H9 (cell line): ENCODE measurements at regions not wholly inside any gene's neighbourhood (a gene's known extent, or its start where the extent isn't known, plus 50 kb on each side); places are given as distances from the start of the nearest gene placed in this dataset.

Experiments
- DNase-seq: peaks from one replicate; pipeline ENCODE4 v3.0.0-alpha.2; 2017
- H2AFZ ChIP-seq: one replicate; pipeline ENCODE4 v1.6.1; 2013; ENCODE audit warnings: mild to moderate bottlenecking, low read length, control low read depth, moderate library complexity
- H2AK5ac ChIP-seq: 2 replicates; pipeline ENCODE4 v1.6.1; 2013; ENCODE audit warnings: low read length, control low read depth, mixed read lengths; ENCODE audit not compliant: insufficient read length
- H2BK120ac ChIP-seq: one replicate; pipeline ENCODE4 v1.6.1; 2013; ENCODE audit warnings: low read depth, mild to moderate bottlenecking, low read length, control low read depth, inconsistent platforms; ENCODE audit not compliant: poor library complexity, severe bottlenecking
- H2BK12ac ChIP-seq: 2 replicates; pipeline ENCODE4 v1.6.1; 2013; ENCODE audit warnings: low read length, control low read depth, mixed read lengths, low read depth; ENCODE audit not compliant: insufficient read length
- H2BK15ac ChIP-seq: 2 replicates; pipeline ENCODE4 v1.6.1; 2013; ENCODE audit warnings: low read depth, low read length, control low read depth
- H2BK20ac ChIP-seq: one replicate; pipeline ENCODE4 v1.6.1; 2013; ENCODE audit warnings: low read depth, mild to moderate bottlenecking, low read length, control low read depth, inconsistent platforms; ENCODE audit not compliant: poor library complexity, severe bottlenecking
- H2BK5ac ChIP-seq: 2 replicates; pipeline ENCODE4 v1.6.1; 2013; ENCODE audit warnings: low read length, control low read depth, mixed read lengths; ENCODE audit not compliant: insufficient read length
- H3K14ac ChIP-seq: 2 replicates; pipeline ENCODE4 v1.6.1; 2013; ENCODE audit warnings: low read length, control low read depth; ENCODE audit not compliant: insufficient read depth
- H3K18ac ChIP-seq: 2 replicates; pipeline ENCODE4 v1.6.1; 2013; ENCODE audit warnings: low read depth, mild to moderate bottlenecking, mixed read lengths, low read length, control low read depth; ENCODE audit not compliant: insufficient read length
- H3K23ac ChIP-seq: 2 replicates; pipeline ENCODE4 v1.6.1; 2013; ENCODE audit warnings: low read length, control low read depth, mixed read lengths, low read depth; ENCODE audit not compliant: insufficient read length
- H3K23me2 ChIP-seq: 2 replicates; pipeline ENCODE4 v1.6.1; 2013; ENCODE audit warnings: low read depth, mild to moderate bottlenecking, mixed read lengths, low read length, control low read depth; ENCODE audit not compliant: insufficient read length, poor library complexity, severe bottlenecking
- H3K27ac ChIP-seq: 2 replicates; pipeline ENCODE4 v1.5.1; 2013; ENCODE audit warnings: low read length, control low read depth, mixed read lengths, low read depth; ENCODE audit not compliant: insufficient read length
- H3K27me3 ChIP-seq: 2 replicates; pipeline ENCODE4 v1.6.1; 2013; ENCODE audit warnings: low read length, control low read depth, inconsistent platforms; ENCODE audit not compliant: insufficient read depth
- H3K4ac ChIP-seq: 2 replicates; pipeline ENCODE4 v1.6.1; 2013; ENCODE audit warnings: low read depth, mild to moderate bottlenecking, control low read depth, inconsistent platforms, low read length, moderate library complexity
- H3K4me1 ChIP-seq: 2 replicates; pipeline ENCODE4 v1.6.1; 2013; ENCODE audit warnings: low read length, control low read depth, inconsistent platforms; ENCODE audit not compliant: insufficient read depth
- H3K4me2 ChIP-seq: 2 replicates; pipeline ENCODE4 v1.6.1; 2013; ENCODE audit warnings: low read length, control low read depth, mixed read lengths; ENCODE audit not compliant: insufficient read length, insufficient read depth
- H3K56ac ChIP-seq: 2 replicates; pipeline ENCODE4 v1.6.1; 2013; ENCODE audit warnings: low read depth, mild to moderate bottlenecking, mixed read lengths, low read length, control low read depth; ENCODE audit not compliant: insufficient read length
- H3K79me1 ChIP-seq: 2 replicates; pipeline ENCODE4 v1.6.1; 2013; ENCODE audit warnings: low read depth, mild to moderate bottlenecking, moderate library complexity, low read length, control low read depth, inconsistent platforms; ENCODE audit not compliant: insufficient read depth, poor library complexity, severe bottlenecking
- H3K79me2 ChIP-seq: 2 replicates; pipeline ENCODE4 v1.6.1; 2013; ENCODE audit warnings: low read length, control low read depth, inconsistent platforms; ENCODE audit not compliant: insufficient read depth
- H3K9ac ChIP-seq: 2 replicates; pipeline ENCODE4 v1.6.1; 2013; ENCODE audit warnings: low read length, control low read depth, mixed read lengths; ENCODE audit not compliant: insufficient read length; ENCODE audit errors: extremely low read depth
- H3K9me3 ChIP-seq: one replicate; pipeline ENCODE4 v1.6.1; 2013; ENCODE audit warnings: low read depth, low read length, inconsistent platforms; ENCODE audit not compliant: control insufficient read depth
- H3T11ph ChIP-seq: one replicate; pipeline ENCODE4 v1.6.1; 2013; ENCODE audit warnings: mild to moderate bottlenecking, low read length, control low read depth, inconsistent platforms
- H4K20me1 ChIP-seq: one replicate; pipeline ENCODE4 v1.6.1; 2013; ENCODE audit not compliant: control insufficient read depth, insufficient read length, insufficient read depth
- H4K5ac ChIP-seq: 2 replicates; pipeline ENCODE4 v1.6.1; 2013; ENCODE audit warnings: low read depth, mild to moderate bottlenecking, mixed read lengths, low read length, control low read depth; ENCODE audit not compliant: insufficient read length
- H4K8ac ChIP-seq: replicated peaks from 2 replicates; pipeline ENCODE4 v1.6.1; 2013; ENCODE audit warnings: low read length, control low read depth, mixed read lengths, low read depth; ENCODE audit not compliant: insufficient read length
- H4K91ac ChIP-seq: 2 replicates; pipeline ENCODE4 v1.6.1; 2013; ENCODE audit warnings: low read depth, mild to moderate bottlenecking, moderate library complexity, mixed read lengths, low read length, control low read depth; ENCODE audit not compliant: insufficient read length
- H3K27ac Mint-ChIP-seq, 3 experiments: 2 replicates in 2 of 3; 3 replicates in 1 of 3; pipeline ENCODE4 v1.8.0; 2020 to 2021; ENCODE audit warnings: mixed read lengths in 3 of 3, mild to moderate bottlenecking in 1 of 3, moderate library complexity in 1 of 3
- H3K27me3 Mint-ChIP-seq: 2 replicates; pipeline ENCODE4 v1.8.0; 2021; ENCODE audit warnings: low read depth, mild to moderate bottlenecking, moderate library complexity, mixed read lengths
- H3K36me3 Mint-ChIP-seq, 3 experiments: 2 replicates in 2 of 3; 3 replicates in 1 of 3; pipeline ENCODE4 v1.8.0; 2020 to 2021; ENCODE audit warnings: low read depth in 3 of 3, mixed read lengths in 3 of 3; ENCODE audit not compliant: insufficient read depth in 1 of 3
- H3K4me1 Mint-ChIP-seq, 2 experiments: 2 replicates each; pipeline ENCODE4 v1.8.0; 2020; ENCODE audit warnings: mixed read lengths in 2 of 2
- H3K4me3 Mint-ChIP-seq, 2 experiments: 2 replicates in 1 of 2; 3 replicates in 1 of 2; pipeline ENCODE4 v1.8.0; 2020 to 2021; ENCODE audit warnings: mild to moderate bottlenecking in 2 of 2, mixed read lengths in 2 of 2, moderate library complexity in 1 of 2
- H3K9me3 Mint-ChIP-seq, 2 experiments: 2 replicates in 1 of 2; 3 replicates in 1 of 2; pipeline ENCODE4 v1.8.0; 2020; ENCODE audit warnings: mild to moderate bottlenecking in 2 of 2, mixed read lengths in 2 of 2, moderate library complexity in 1 of 2
- CTCF ChIP-seq: fragments of 200-600 bp; sonication (generic); conservative IDR thresholded peaks from 3 replicates; pipeline ENCODE4 v1.8.0; 2021; ENCODE audit warnings: antibody characterized with exemption, mild to moderate bottlenecking
- WGBS: extraction: QIAGEN DNeasy Blood & Tissue Kit; methylation state at CpG from one replicate; pipeline ENCODE4 v1.1.7; 2013; ENCODE audit warnings: missing lambda C conversion rate, low lambda C conversion rate, mixed read lengths; ENCODE audit not compliant: insufficient read length; ENCODE audit errors: extremely low coverage; 5-methylcytosine and 5-hydroxymethylcytosine counted together

- peaks cover 5 to 26% (median 9%) of the 10 kb centered on the region in 3 experiments for H3K36me3 Mint-ChIP-seq
- H3K9me3 Mint-ChIP-seq, result peaks cover 11 to 26% of the 10 kb centered on the region in 2 experiments
- H2AFZ ChIP-seq, result no peak overlapping the region
- no peak overlapping the region for H3K14ac ChIP-seq
- H3K4me2 ChIP-seq, result no peak overlapping the region
- TF ChIP-seq CTCF, result no peak
- no peak overlapping the region for H4K5ac ChIP-seq
- H3K79me2 ChIP-seq, result no peaks in the 10 kb centered on the region
- no peak overlapping the region for H2BK5ac ChIP-seq
- peaks cover 4% of the 10 kb centered on the region for H3K9me3 ChIP-seq
- no peak for DNase-seq
- no peak overlapping the region for H3K4ac ChIP-seq
- no peak overlapping the region for H2BK12ac ChIP-seq
- no peak overlapping the region for H3K4me3 Mint-ChIP-seq
- no peak overlapping the region for H3K9ac ChIP-seq
- H3K4me1 ChIP-seq, result no peaks in the 10 kb centered on the region
- no peak overlapping the region for H2BK15ac ChIP-seq
- no peak overlapping the region for H3K27ac Mint-ChIP-seq
- peaks cover 6% of the 10 kb centered on the region for H3K23me2 ChIP-seq
- peaks cover 2% of the 10 kb centered on the region; the same call in 1 of the 2 replicates for H3K27me3 Mint-ChIP-seq
- H2BK20ac ChIP-seq, result no peak overlapping the region
- no peaks in the 10 kb centered on the region for H3K27me3 ChIP-seq
- no peak overlapping the region for H4K91ac ChIP-seq
- no peak overlapping the region for H4K8ac ChIP-seq
- H3K23ac ChIP-seq, result no peak overlapping the region
- no peaks in the 10 kb centered on the region for H4K20me1 ChIP-seq
- no peak overlapping the region for H3K18ac ChIP-seq
- no peak overlapping the region for H3K56ac ChIP-seq
- no CpG with 5 or more reads among the region's 8 CpGs for WGBS
- H3K4me1 Mint-ChIP-seq, result peaks cover 0 to 8% of the 10 kb centered on the region in 2 experiments; a peak in 2 of 4 replicates
- no peaks in the 10 kb centered on the region for H3K79me1 ChIP-seq
- H3T11ph ChIP-seq, result no peak overlapping the region
- H2BK120ac ChIP-seq, result no peak overlapping the region
- H2AK5ac ChIP-seq, result no peak overlapping the region
- no peak overlapping the region for H3K27ac ChIP-seq
These were observed 101.3 kb upstream of the SLCO3A1 start for GRCh38 chr15:91752081-91752785.
